GM12873 (cell line): ENCODE measurements at regions not wholly inside any gene's neighbourhood (a gene's known extent, or its start where the extent isn't known, plus 50 kb on each side); places are given as distances from the start of the nearest gene placed in this dataset.

ENCODE experiments used
- CTCF ChIP-seq: IDR thresholded peaks from 2 replicates; pipeline ENCODE4 v1.5.1; 2012; ENCODE audit warnings: low read depth, mild to moderate bottlenecking, moderate library complexity, low read length, control low read depth; ENCODE audit not compliant: insufficient read depth; ENCODE audit errors: missing control alignments

DNA sequence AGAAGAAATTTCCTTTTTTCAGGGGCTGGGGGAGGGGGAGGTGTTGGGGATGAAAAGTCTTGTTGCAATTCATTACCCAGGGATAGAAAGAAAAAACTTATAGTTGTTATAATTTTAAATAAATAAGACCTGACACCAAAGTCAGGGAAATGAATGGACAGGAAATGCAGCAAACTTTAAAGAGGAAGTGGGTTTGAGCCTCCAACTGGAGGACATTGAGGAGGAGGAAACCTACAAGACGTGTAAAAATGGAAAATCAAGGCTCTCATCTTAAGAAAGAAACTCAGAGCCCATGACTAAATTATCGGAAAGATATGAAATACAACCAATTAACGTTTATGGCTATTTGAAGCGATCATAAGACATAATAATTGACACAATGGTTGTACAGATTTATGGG lies 54.4 kb downstream of the NIBAN1 start:
- TF ChIP-seq CTCF: no peak

DNA sequence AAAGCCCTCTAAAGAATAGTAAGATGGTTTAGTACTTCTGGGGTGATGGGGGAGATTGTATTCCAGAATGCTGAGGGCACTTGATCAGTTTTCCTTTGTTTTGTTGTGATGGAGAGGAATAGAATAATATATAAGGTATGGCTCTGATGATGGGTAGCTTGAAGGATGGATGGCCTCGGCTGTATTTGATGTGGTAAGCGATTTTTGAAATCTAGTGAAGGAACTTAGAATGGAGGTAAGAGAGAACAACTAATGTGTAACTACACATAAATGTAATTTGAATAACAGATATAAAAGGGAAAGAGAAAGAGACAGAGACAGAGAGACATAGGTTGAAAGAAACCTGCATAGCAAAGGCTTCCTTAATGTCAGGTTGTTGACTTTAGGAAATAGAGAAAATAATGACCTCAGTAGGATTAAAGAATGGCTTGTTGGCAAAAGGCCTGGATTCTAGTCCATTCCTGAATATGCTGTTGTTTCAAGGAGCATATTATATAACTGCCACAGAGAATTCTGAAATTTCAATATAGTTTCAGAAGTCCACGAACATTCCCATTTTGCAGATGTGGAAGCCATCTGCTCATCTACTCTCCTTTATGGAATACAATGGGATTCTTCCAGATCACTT lies 58.7 kb downstream of the NIBAN1 start:
- no peak for TF ChIP-seq CTCF

- TF ChIP-seq CTCF: no peak
Observed at GRCh38 chr1:184914149-184914548, 60.2 kb downstream of the NIBAN1 start.

DNA sequence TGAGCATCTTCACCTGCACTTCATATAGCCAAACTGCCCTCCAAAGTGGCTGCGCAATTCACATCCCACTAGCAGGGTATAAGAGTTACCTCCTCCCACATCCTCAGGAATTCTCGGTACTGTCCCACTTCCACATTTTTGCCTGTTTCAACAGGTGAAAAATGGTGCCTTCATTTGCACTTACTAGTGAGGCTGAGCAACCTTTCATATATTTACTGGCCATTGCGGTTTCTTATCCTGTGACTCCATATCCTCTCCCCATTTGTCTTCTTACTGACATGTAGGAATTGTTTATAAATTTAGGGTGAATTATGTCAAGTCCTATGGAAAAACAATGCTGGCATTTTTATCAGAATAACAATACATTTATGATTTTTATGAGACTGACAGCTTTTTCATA lies 61.9 kb downstream of the NIBAN1 start:
- no peak for TF ChIP-seq CTCF

DNA sequence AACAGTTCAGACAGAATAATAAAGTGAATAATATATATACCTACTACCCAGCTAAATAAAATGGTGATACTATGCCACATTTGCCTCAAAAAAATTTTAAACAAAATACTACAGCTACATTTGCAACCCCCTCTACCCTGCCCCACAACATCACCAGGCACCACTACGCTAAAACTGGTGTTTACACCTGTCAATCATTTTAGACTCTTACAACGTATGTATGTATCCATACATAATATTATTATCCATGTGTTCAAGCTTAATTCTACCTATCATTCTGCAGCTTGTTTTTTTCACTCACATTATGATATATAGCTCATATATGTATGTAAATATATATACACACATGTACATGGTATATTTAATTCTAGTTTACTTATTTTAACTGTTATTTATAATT lies 62.5 kb downstream of the NIBAN1 start:
- TF ChIP-seq CTCF: no peak

GRCh38 chr1:184911103-184911745 lies 63.1 kb downstream of the NIBAN1 start:
- TF ChIP-seq CTCF: no peak

DNA sequence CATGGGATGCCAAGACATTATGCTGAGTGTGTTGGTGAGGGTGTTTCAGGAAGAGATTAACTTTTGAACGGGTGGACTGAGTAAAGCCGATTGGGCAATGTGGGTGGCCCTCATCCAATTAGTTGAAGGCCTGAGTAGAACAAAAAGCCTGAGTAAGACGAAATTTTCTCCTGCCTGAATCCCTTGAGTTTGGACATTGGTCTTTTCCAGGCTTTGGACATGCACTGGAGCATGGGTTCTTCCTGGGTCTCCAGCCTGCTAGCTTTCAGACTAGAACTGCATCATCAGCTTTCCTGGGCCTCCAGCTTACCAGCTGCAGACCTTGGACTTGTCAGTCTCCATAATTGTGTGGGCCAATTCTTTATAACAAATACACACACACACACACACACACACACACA lies 63.6 kb downstream of the NIBAN1 start:
- no peak for TF ChIP-seq CTCF
